Upper lobe of left lung (tissue), 4 donors: ENCODE measurements at regions not wholly inside any gene's neighbourhood (a gene's known extent, or its start where the extent isn't known, plus 50 kb on each side); places are given as distances from the start of the nearest gene placed in this dataset.

ENCODE experiments used
- CTCF ChIP-seq, 6 experiments: fragments of 450-650 bp in 4 of 6; fragments of 200-600 bp in 2 of 6; sonication (generic) in 2 of 6; IDR thresholded peaks; one replicate each; pipeline ENCODE4 v1.5.1; 2016 to 2019; ENCODE audit warnings: antibody characterized with exemption in 6 of 6
- EP300 ChIP-seq, 4 donors: sonication (generic); formaldehyde crosslinking; IDR thresholded peaks; one replicate each; pipeline ENCODE4 v1.5.1; 2017; ENCODE audit warnings: antibody characterized with exemption in 4 of 4, control low read depth in 2 of 4
- POLR2A ChIP-seq, 4 donors: fragments of 450-650 bp; IDR thresholded peaks; one replicate each; pipeline ENCODE4 v1.5.1; 2016 to 2017; ENCODE audit warnings: antibody characterized with exemption in 4 of 4, mild to moderate bottlenecking in 2 of 4

GRCh38 chr6:110039981-110040383 is 61.9 kb downstream of the GPR6 start:
- TF ChIP-seq CTCF (IDR thresholded peaks at IDR 0.05): peak in 2 of 6 experiments; percentile 4 to 9
- no peak for TF ChIP-seq POLR2A (IDR thresholded peaks at IDR 0.05)
- no peak for TF ChIP-seq EP300 (IDR thresholded peaks at IDR 0.05)
